ENCODE measurements at regions not wholly inside any gene's neighbourhood (a gene's known extent, or its start where the extent isn't known, plus 50 kb on each side); places are given as distances from the start of the nearest gene placed in this dataset.
"Not testable (repeated sequence)": the region's sequence is repeated elsewhere in the genome, so short reads cannot be mapped to it uniquely, and the experiment has no call there.

DNA sequence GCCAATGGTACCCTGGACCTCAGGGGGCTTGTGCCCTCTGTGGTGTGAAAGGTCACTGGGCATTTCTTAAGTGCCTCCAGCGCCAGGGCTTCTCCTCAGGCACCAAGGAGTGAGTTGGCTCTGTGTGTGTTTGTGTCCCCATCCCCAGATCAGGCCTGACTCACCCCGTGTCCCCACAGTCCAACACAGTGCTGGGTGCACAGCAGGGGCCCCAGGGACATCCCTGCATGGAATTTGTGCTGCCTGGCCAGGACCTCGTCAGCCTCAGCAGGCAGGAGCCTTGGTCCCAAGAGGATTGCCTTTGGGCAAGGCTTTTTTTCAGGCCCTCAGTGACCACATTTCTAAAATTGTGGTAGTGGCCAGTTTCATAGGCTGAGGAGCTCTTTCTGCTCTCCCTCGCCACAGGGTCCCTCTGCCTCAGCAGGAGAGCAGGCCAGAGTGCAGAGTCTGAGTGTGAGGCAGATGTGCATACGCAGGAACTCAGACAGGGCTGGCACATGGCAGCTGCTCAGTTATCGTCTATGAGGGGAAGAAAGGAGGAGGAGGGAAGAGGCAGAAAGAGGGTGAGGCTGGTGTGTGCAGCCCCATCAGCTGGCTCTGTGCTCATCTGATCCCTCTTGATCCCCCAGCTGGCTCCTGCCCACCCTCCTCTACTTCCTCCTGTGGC, 215.6 kb downstream of the RPLP1 start:
- intact Hi-C loops (cut with micrococcal nuclease) = no loop called here

DNA sequence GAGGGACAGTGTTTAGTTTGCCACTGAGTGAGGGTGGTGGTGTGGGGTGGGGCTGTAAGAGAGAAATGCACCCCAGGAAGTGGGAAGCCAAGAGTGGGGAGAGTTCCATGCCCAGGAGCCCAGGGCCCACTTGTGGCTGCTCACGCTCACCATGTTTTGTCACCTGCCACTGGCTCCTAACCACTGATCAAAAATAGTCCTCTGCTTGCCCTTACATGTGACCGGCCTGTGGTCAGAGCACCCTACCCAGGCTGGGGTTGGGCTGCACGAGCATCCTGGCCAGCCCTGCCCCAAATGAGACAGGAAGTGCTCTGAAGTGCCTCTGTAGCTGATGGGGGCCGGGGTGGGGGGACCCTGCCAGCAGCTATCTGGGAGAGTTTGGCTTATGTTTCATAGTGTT, 216.3 kb downstream of the RPLP1 start:
- intact Hi-C loops (cut with micrococcal nuclease) = no loop called here

DNA sequence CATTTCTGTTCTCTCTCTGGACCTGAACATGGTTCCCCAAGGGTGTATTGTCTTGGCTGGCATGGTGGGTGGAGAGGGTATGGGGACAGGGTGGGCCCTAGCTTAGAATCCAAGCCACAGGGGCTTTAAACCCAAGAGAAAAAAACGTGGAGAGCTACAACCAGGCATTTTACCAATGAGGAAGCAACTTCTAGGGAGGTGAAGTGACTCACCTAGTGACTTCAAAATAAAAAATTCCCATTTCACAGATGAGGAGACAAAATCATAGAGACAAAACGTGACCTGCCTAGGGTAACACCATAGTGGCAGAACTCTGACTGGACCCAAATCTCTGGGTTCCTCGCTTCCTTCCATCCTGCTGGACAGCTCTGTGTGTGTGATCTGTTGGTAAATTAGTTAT, 216.8 kb downstream of the RPLP1 start:
- intact Hi-C loops (cut with micrococcal nuclease) = no loop called here

GRCh38 chr15:69673291-69673881, 220.8 kb downstream of the RPLP1 start:
- intact Hi-C loops (cut with micrococcal nuclease) = no loop called here

GRCh38 chr15:69675731-69676130, 223.1 kb downstream of the RPLP1 start:
- intact Hi-C loops (cut with micrococcal nuclease) = no loop called here

GRCh38 chr15:69677403-69677802, 224.8 kb downstream of the RPLP1 start:
- intact Hi-C loops (cut with micrococcal nuclease) = no loop called here

DNA sequence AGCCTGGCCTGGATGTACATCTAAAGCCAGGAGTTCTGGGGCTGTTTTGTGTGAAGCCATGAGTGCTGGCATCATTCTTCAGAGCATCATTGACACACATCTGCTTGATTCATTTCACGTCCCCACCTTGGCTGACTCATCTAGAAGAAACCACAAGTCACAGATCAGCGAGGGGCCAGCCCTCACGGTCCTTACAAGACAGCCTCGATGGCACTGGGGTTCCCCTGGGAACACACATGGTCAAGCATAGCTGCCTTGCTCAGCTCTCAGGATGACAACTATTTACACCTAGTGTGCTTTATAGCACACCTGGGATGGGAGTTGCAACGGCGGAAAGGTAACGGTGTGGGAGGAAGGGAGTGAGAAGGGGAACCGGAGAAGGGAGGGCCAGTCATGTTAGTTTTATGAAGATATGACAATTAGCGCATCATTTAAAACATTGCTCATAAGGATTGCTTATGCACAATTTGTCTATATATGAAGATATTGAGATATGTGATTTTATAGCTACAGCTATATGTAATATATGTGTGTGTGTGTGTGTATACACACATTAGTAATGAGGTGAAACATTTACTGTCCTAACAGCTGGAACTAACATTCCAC, 227.1 kb downstream of the RPLP1 start:
- intact Hi-C loops (cut with micrococcal nuclease) = no loop called here

GRCh38 chr15:69684823-69685222, 232.2 kb downstream of the RPLP1 start:
- intact Hi-C loops (cut with micrococcal nuclease) = not testable (repeated sequence)

GRCh38 chr15:69685512-69686452, 233.2 kb downstream of the RPLP1 start:
- intact Hi-C loops (cut with micrococcal nuclease) = no loop called here

DNA sequence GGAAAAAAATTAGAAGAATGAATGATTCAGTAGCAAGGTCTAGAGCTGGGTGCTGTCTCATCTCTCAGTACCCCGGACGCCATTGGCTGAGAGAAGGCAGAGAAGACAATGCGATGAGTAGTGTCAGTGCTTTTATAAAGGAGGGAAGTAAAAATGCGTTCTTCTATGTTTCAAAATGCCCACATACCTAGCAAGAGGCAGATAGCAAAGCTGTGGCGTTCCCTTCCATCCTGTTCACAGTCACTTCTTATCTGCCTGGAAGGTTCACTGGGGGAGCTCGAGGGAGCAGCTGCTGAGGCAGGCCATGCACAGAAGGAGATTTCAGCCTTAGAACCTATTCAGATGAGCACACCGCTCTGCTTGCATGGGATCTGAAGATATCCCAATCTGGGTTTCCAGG, 234.0 kb downstream of the RPLP1 start:
- intact Hi-C loops (cut with micrococcal nuclease) = no loop called here

- intact Hi-C loops (cut with micrococcal nuclease) = no loop called here
These were observed 236.5 kb downstream of the RPLP1 start for GRCh38 chr15:69689133-69689532.

DNA sequence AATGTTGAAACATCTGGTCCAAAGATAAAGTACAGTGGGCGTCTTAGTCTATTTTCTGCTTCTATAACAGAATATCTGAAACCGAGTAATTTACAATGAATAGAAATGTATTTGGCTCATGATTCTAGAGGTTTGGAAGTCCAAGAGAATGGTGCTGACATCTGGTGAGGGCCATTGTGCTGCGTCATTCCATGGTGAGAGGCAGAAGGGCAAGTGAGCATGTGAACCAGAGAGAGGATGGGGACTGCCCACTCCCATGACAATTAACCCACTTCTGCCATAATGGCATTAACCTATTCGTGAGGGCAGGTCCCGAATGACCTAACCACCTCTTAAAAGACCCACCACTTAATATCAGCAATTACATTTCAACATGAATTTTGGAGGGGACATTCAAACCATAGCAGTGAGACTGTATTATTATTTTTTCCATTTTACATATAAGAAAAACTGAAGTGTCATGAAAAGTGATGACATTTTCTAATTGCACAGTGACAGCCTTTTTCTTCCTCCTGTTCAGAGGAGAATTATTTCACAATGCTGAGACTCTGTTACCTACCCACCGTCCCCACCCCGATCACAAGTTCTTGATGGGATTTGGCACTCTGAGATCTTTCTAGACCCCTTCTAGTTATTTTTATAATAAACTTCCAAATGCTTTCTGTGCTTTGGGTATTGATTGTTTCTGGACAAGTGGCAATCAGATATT, 238.8 kb downstream of the RPLP1 start:
- intact Hi-C loops (cut with micrococcal nuclease) = no loop called here

DNA sequence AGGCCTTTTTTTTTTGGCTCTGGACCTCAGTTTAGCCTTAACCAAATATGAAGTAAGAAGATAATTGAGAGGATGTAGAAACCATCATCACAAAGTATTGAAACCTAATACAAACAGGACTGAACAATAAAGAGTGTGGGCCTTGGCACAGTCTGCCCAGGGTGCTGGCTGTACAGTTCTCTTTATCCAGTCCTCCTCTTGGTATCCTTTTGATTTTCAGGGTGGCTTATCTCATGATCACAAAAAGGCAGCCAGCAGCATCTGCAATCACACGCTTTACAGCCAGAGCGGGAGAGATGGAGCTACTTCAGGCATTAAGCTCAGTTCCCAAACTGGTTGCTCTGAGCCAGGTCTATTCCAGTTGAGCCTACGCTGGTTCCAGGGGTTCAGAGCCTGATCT, 239.7 kb downstream of the RPLP1 start:
- intact Hi-C loops (cut with micrococcal nuclease) = no loop called here

- intact Hi-C loops (cut with micrococcal nuclease) = no loop called here
These were observed 240.4 kb downstream of the RPLP1 start for GRCh38 chr15:69693059-69693458.

DNA sequence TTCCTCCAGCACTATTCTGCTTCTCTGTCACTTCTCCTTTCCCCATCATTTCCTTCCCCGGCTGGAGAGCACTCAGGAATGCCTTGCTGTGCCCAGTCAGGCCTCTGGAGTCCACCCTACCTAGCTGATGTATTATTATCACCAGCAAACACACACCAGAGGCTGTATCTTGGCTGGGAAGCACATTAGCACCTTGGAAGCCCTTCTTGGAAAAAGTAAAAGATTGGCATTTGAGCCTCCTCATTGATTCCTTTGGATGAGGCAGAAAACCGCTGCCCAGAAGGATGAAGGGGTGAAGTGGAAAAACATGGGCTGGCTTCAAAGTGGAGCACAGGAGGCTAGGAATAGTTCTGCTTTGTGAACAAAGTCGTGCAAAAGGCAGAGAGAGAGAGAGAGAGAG, 244.3 kb downstream of the RPLP1 start:
- intact Hi-C loops (cut with micrococcal nuclease) = no loop called here

- intact Hi-C loops (cut with micrococcal nuclease) = no loop called here
These were observed 245.3 kb downstream of the RPLP1 start for GRCh38 chr15:69697916-69698315.

GRCh38 chr15:69699096-69699495, 246.5 kb downstream of the RPLP1 start:
- intact Hi-C loops (cut with micrococcal nuclease) = no loop called here

GRCh38 chr15:69700380-69700779, 247.8 kb downstream of the RPLP1 start:
- intact Hi-C loops (cut with micrococcal nuclease) = no loop called here

GRCh38 chr15:69701198-69701597, 248.6 kb downstream of the RPLP1 start:
- intact Hi-C loops (cut with micrococcal nuclease) = no loop called here

DNA sequence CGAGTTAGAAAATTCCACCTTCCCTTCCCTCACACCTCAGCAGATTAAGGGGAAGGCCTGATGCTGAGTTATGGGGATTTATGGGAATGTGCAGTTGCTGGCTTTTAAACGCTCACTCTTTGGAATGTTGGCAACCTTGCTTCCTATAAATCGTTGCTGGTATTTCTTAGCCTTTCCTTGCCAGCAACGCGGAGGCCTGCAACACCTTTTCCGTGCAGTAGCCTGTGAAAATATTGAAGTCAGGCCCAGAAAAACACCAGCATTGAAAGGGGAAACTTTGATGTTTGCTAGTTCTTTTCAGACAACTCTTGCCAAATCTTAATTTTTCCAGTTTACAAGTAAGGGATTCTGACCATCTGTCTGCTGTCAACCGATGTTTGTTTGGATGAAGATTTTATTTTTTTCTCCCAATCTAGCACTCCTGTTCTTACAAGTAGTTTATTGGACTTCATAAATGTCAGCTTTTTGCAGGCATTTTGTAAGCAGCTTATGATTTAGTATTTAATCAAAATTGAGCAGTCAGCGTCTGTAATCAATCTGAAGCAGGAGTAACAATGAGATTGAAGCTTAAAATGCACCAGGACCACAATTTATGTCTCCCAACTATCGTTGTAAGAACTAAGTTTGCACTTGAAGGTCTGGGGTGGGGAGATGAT, 251.0 kb downstream of the RPLP1 start:
- intact Hi-C loops (cut with micrococcal nuclease) = no loop called here

DNA sequence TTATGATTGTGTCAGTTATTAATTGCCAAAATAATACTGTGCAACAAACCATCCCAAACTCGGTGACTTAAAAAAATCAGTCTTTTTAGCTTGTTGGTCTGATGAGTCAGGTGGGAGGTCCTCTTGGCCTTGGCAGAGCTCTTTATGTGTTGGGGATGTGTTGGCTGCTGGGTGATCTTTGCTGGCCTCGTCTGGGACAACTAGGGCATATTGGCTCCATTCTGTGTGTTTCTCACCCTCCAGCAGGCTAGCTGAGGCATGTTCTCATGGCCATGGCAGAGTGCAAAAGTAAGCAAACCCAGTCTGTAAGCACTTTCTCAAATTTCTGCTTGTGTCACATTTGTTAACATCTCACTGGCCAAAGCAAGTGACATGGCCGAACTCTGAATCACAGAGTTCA, 251.6 kb downstream of the RPLP1 start:
- intact Hi-C loops (cut with micrococcal nuclease) = no loop called here
